ENCODE measurements at regions not wholly inside any gene's neighbourhood (a gene's known extent, or its start where the extent isn't known, plus 50 kb on each side); places are given as distances from the start of the nearest gene placed in this dataset.
A peak's percentile ranks its signal among the peaks of the same experiment; 100 is the strongest.

DNA sequence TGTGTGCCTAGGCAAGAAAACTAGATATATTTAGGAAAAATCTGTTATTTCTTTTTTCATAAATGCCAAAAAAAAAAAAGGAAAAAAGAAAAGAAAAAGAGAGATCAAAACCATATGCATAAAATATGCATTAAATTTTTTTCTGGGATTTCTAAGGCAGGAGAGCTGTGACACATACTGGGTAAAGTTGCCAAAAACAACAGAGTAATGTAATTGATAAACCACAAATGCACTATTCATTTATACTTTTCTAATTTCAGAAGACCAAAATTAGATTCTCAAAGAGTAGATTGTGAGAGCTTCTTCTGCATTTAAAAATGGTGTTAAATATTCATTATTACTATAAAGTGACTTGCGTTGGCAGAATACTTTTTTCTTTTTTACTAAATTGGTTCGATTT is 673.8 kb upstream of the MGAT4C start:
- no peak overlapping the region for H3K4me3 ChIP-seq (IDR thresholded peaks at IDR 0.05; ENCODE audit: insufficient read depth, low read depth, low read length)

DNA sequence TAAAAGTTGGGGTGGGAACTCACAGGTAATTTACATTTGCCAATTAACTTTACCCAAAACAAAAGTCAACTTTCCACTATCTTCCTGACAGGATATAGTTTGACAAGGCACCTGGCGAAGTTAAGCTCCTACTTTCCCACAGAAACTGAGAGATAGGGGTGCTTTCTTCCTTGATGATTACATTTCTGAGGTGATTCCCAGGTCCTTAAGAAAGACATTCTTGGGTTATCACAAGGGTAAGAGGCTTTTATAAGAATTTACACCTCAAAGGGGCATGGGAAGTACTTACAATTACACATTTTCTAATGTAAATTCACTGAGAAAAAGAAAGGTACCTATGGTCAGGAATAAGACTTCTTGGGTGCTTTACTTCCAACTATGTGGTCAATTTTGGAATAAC is 660.9 kb upstream of the MGAT4C start:
- H3K4me1 ChIP-seq (ENCODE audit: low read depth, poor library complexity, severe bottlenecking): no peaks in the 10 kb centered on the region
- H3K4me3 ChIP-seq (IDR thresholded peaks at IDR 0.05; ENCODE audit: insufficient read depth, low read depth, low read length): no peak overlapping the region
- no peaks in the 10 kb centered on the region for H3K27me3 ChIP-seq (ENCODE audit: insufficient read depth, low read depth)
- no peak overlapping the region for H3K4me2 ChIP-seq
- no peak for TF ChIP-seq CTCF (conservative IDR thresholded peaks at IDR 0.05; ENCODE audit: low read depth, low read length)
- no peak overlapping the region for H3K9ac ChIP-seq
- H4K20me1 ChIP-seq (ENCODE audit: insufficient read depth): no peaks in the 10 kb centered on the region
- no peaks in the 10 kb centered on the region for H3K36me3 ChIP-seq (ENCODE audit: insufficient read depth)
- no peak overlapping the region for H2AFZ ChIP-seq (ENCODE audit: low read depth)
- no peaks in the 10 kb centered on the region for H3K79me2 ChIP-seq (ENCODE audit: insufficient read depth, low read depth)
- H3K27ac ChIP-seq: no peak overlapping the region

More for the DNA sequence above, 673.8 kb upstream of the MGAT4C start:
- TF ChIP-seq CTCF (conservative IDR thresholded peaks at IDR 0.05; ENCODE audit: low read depth, low read length): no peak
- Histone ChIP-seq H3K9ac (no peak overlapping the region), H2AFZ (ENCODE audit: low read depth) (no peak overlapping the region), H3K27me3 (ENCODE audit: insufficient read depth, low read depth) (no peaks in the 10 kb centered on the region), H3K79me2 (ENCODE audit: insufficient read depth, low read depth) (no peaks in the 10 kb centered on the region), H4K20me1 (ENCODE audit: insufficient read depth) (no peaks in the 10 kb centered on the region), H3K4me2 (no peak overlapping the region), H3K36me3 (ENCODE audit: insufficient read depth) (no peaks in the 10 kb centered on the region), H3K27ac (no peak overlapping the region), H3K4me1 (ENCODE audit: low read depth, poor library complexity, severe bottlenecking) (no peaks in the 10 kb centered on the region)

- H3K9ac ChIP-seq: no peak overlapping the region
- no peaks in the 10 kb centered on the region for H3K27me3 ChIP-seq (ENCODE audit: insufficient read depth, low read depth)
- H3K27ac ChIP-seq: no peak overlapping the region
- H3K4me2 ChIP-seq: no peak overlapping the region
- H3K4me3 ChIP-seq (IDR thresholded peaks at IDR 0.05; ENCODE audit: insufficient read depth, low read depth, low read length): no peak overlapping the region
- H2AFZ ChIP-seq (ENCODE audit: low read depth): no peak overlapping the region
- no peaks in the 10 kb centered on the region for H3K36me3 ChIP-seq (ENCODE audit: insufficient read depth)
- 0 out of 2 replicates have a peak, but pooled peaks have one; percentile 23 for TF ChIP-seq CTCF (conservative IDR thresholded peaks at IDR 0.05; ENCODE audit: low read depth, low read length)
- H3K4me1 ChIP-seq (ENCODE audit: low read depth, poor library complexity, severe bottlenecking): no peaks in the 10 kb centered on the region
- no peaks in the 10 kb centered on the region for H4K20me1 ChIP-seq (ENCODE audit: insufficient read depth)
- no peaks in the 10 kb centered on the region for H3K79me2 ChIP-seq (ENCODE audit: insufficient read depth, low read depth)
Measured at GRCh38 chr12:86914721-86915120, 658.5 kb upstream of the MGAT4C start.

- no peaks in the 10 kb centered on the region for H3K36me3 ChIP-seq (ENCODE audit: insufficient read depth)
- H4K20me1 ChIP-seq (ENCODE audit: insufficient read depth): no peaks in the 10 kb centered on the region
- H3K4me2 ChIP-seq: no peak overlapping the region
- no peak for TF ChIP-seq CTCF (conservative IDR thresholded peaks at IDR 0.05; ENCODE audit: low read depth, low read length)
- no peak overlapping the region for H3K4me3 ChIP-seq (IDR thresholded peaks at IDR 0.05; ENCODE audit: insufficient read depth, low read depth, low read length)
- H2AFZ ChIP-seq (ENCODE audit: low read depth): no peak overlapping the region
- no peaks in the 10 kb centered on the region for H3K4me1 ChIP-seq (ENCODE audit: low read depth, poor library complexity, severe bottlenecking)
- no peaks in the 10 kb centered on the region for H3K27me3 ChIP-seq (ENCODE audit: insufficient read depth, low read depth)
- H3K27ac ChIP-seq: no peak overlapping the region
- H3K79me2 ChIP-seq (ENCODE audit: insufficient read depth, low read depth): no peaks in the 10 kb centered on the region
- H3K9ac ChIP-seq: no peak overlapping the region
Measured at GRCh38 chr12:86911973-86912372, 655.8 kb upstream of the MGAT4C start.

Measured in KMS-11 (cell line).